Erythroblast (primary cell): ENCODE measurements at regions not wholly inside any gene's neighbourhood (a gene's known extent, or its start where the extent isn't known, plus 50 kb on each side); places are given as distances from the start of the nearest gene placed in this dataset.

Experiments used
- GATA1 ChIP-seq: IDR thresholded peaks from 2 replicates; pipeline ENCODE4 v1.6.1; 2011; ENCODE audit warnings: low read depth, mild to moderate bottlenecking, control low read depth, low read length, moderate library complexity
- POLR2A ChIP-seq: IDR thresholded peaks from 2 replicates; pipeline ENCODE4 v1.6.1; 2011; ENCODE audit warnings: mild to moderate bottlenecking, low read length

GRCh38 chr16:85991856-85992255, 92.9 kb downstream of the IRF8 start:
- TF ChIP-seq POLR2A (no peak), GATA1 (no peak)
